K562 (cell line): ENCODE measurements at regions not wholly inside any gene's neighbourhood (a gene's known extent, or its start where the extent isn't known, plus 50 kb on each side); places are given as distances from the start of the nearest gene placed in this dataset.

Experiments used
- ATAC-seq: fragments of 200-7000 bp; cut with Tn5 transposase; 3 replicates; pipeline ENCODE4 v1.9.1; 2020; ENCODE audit warnings: moderate library complexity
- BruUV-seq: library from RNA; stranded (reverse); fragments of 400-500 nt; replicated peaks from 2 replicates; lab custom pipeline; 2021; lab: Mats Ljungman, UMichigan
- CTCF ChIA-PET: fragments of 300-600 bp; formaldehyde crosslinking; extraction: SDS; loops from one replicate; lab custom pipeline; 2021; ENCODE audit warnings: low intra/inter-chr PET ratio; lab: Yijun Ruan, JAX
- POLR2A ChIA-PET: fragments of 300-600, 350-650 bp; sonication (Branson Sonifier 250); formaldehyde crosslinking; extraction: SDS; loops from one replicate; lab custom pipeline; 2021; ENCODE audit warnings: antibody characterized with exemption, inconsistent platforms; lab: Yijun Ruan, JAX
- DNase-seq, 4 experiments: peaks; one replicate each; pipeline versions ENCODE4 v3.0.0 to v3.0.0-alpha.2; 2011 to 2018; ENCODE audit warnings: low spot score in 3 of 4, mixed read lengths in 3 of 4; ENCODE audit errors: extremely low read depth in 1 of 4
- FAIRE-seq: peaks from 2 replicates; lab custom pipeline; 2011; peaks lifted over from hg19 to GRCh38; lab: Jason Lieb, UNC
- H2AFZ ChIP-seq: 2 replicates; pipeline ENCODE4 v1.6.0; 2011; ENCODE audit warnings: low read depth, low read length, control low read depth, inconsistent platforms
- H3K27ac ChIP-seq: fragments of 200-600 bp; 3 replicates; pipeline ENCODE4 v1.8.0; 2011; ENCODE audit warnings: low read depth, mild to moderate bottlenecking, control low read depth, inconsistent platforms, low read length, moderate library complexity, mixed read lengths; ENCODE audit errors: extremely low read depth
- H3K27me3 ChIP-seq, 2 experiments: fragments of 300-600 bp in 1 of 2; 2 replicates in 1 of 2; 3 replicates in 1 of 2; pipeline versions ENCODE4 v1.6.0 to v1.8.0; 2011; ENCODE audit warnings: inconsistent platforms in 2 of 2, low read length in 2 of 2, mild to moderate bottlenecking in 1 of 2, mixed read lengths in 1 of 2, moderate library complexity in 1 of 2; ENCODE audit not compliant: control insufficient read depth in 2 of 2, insufficient read depth in 2 of 2
- H3K36me3 ChIP-seq: fragments of 300-600 bp; 3 replicates; pipeline ENCODE4 v1.8.0; 2011; ENCODE audit warnings: mild to moderate bottlenecking, low read length, inconsistent platforms; ENCODE audit not compliant: control insufficient read depth, insufficient read depth
- H3K4me1 ChIP-seq, 2 experiments: fragments of 200-600 bp in 1 of 2; replicated peaks in 1 of 2; 2 replicates in 1 of 2; 3 replicates in 1 of 2; pipeline versions ENCODE4 v1.5.1 to v1.8.0; 2011; ENCODE audit warnings: inconsistent platforms in 2 of 2, low read length in 2 of 2, mild to moderate bottlenecking in 1 of 2, mixed read lengths in 1 of 2, moderate library complexity in 1 of 2; ENCODE audit not compliant: control insufficient read depth in 2 of 2, insufficient read depth in 2 of 2
- H3K4me2 ChIP-seq: 2 replicates; pipeline ENCODE4 v1.6.1; 2011; ENCODE audit warnings: low read length, control low read depth, inconsistent platforms, mixed read lengths; ENCODE audit not compliant: insufficient read depth
- H3K4me3 ChIP-seq: fragments of 200-600 bp; sonication (generic), shearing (Covaris generic); 2 replicates; pipeline ENCODE4 v1.5.1; 2016; ENCODE audit warnings: control low read depth, inconsistent platforms
- H3K79me2 ChIP-seq: fragments of 200-600 bp; 3 replicates; pipeline ENCODE4 v1.8.0; 2011; ENCODE audit warnings: low read length, inconsistent platforms; ENCODE audit not compliant: control insufficient read depth, insufficient read depth
- H3K9ac ChIP-seq, 2 experiments: 2 replicates each; pipeline versions ENCODE4 v1.6.0 to v1.6.1; 2011; ENCODE audit warnings: low read depth in 2 of 2, low read length in 2 of 2, control low read depth in 1 of 2, inconsistent platforms in 1 of 2, mild to moderate bottlenecking in 1 of 2, mixed read lengths in 1 of 2; ENCODE audit not compliant: insufficient read depth in 1 of 2
- H3K9me1 ChIP-seq: one replicate; pipeline ENCODE4 v1.6.0; 2011; ENCODE audit warnings: inconsistent platforms, mild to moderate bottlenecking, low read length, moderate library complexity; ENCODE audit not compliant: control insufficient read depth, insufficient read depth
- H3K9me3 ChIP-seq: replicated peaks from 2 replicates; pipeline ENCODE4 v1.5.1; 2011; ENCODE audit warnings: low read depth, low read length, inconsistent platforms; ENCODE audit not compliant: control insufficient read depth, insufficient read depth
- H4K20me1 ChIP-seq: replicated peaks from 2 replicates; pipeline ENCODE4 v1.6.1; 2011; ENCODE audit warnings: low read length, inconsistent platforms, mixed read lengths; ENCODE audit not compliant: control insufficient read depth, insufficient read depth
- DNMT1 ChIP-seq: fragments of 450-650 bp; IDR thresholded peaks from 2 replicates; pipeline ENCODE4 v1.6.1; 2016; ENCODE audit warnings: antibody characterized with exemption, mild to moderate bottlenecking
- FOSL1 ChIP-seq: fragments of 200-800 bp; sonication (Bioruptor generic); conservative IDR thresholded peaks from 2 replicates; pipeline ENCODE4 v1.6.1; 2016; ENCODE audit warnings: missing genetic modification characterization, missing compliant biosample characterization
- MEIS2 ChIP-seq: fragments of 450-650 bp; IDR thresholded peaks from 2 replicates; pipeline ENCODE4 v1.6.1; 2014; ENCODE audit warnings: mild to moderate bottlenecking; ENCODE audit not compliant: partially characterized antibody
- MTF1 ChIP-seq: fragments of 250-450 bp; sonication (Bioruptor Pico); IDR thresholded peaks from 2 replicates; pipeline ENCODE4 v1.9.0; 2021; ENCODE audit warnings: moderate library complexity, mild to moderate bottlenecking, inconsistent platforms, borderline replicate concordance
- POLR2AphosphoS5 ChIP-seq: IDR thresholded peaks from 2 replicates; pipeline ENCODE4 v1.6.1; 2011; ENCODE audit warnings: mild to moderate bottlenecking, low read depth, low read length, moderate library complexity; ENCODE audit not compliant: control insufficient read depth, insufficient read depth
- POLR2H ChIP-seq: IDR thresholded peaks from 2 replicates; pipeline ENCODE4 v1.6.1; 2016; ENCODE audit warnings: missing genetic modification characterization, low read depth, mild to moderate bottlenecking, control low read depth, missing compliant biosample characterization, moderate library complexity
- ZNF551 ChIP-seq: fragments of 250-450 bp; sonication (Bioruptor Pico); IDR thresholded peaks from 2 replicates; pipeline ENCODE4 v1.5.0; 2021; ENCODE audit warnings: mild to moderate bottlenecking, moderate library complexity
- ZNF76 ChIP-seq: fragments of 250-450 bp; sonication (Bioruptor Pico); IDR thresholded peaks from 2 replicates; pipeline ENCODE4 v1.4.0; 2020; ENCODE audit warnings: mild to moderate bottlenecking, moderate library complexity, borderline replicate concordance
- WGBS: fragments of 100-300 bp; shearing (Covaris generic); methylation state at CpG from one replicate; pipeline ENCODE4 v1.1.6; 2016; ENCODE audit warnings: low coverage, mixed read lengths; ENCODE audit not compliant: insufficient coverage; ENCODE audit errors: missing lambda C conversion rate; 5-methylcytosine and 5-hydroxymethylcytosine counted together
- in situ Hi-C: fragments of 300-500 bp; cut with MboI; formaldehyde crosslinking; loops from 4 replicates; pipeline ENCODE4 v1.15.0; 2018; ENCODE audit warnings: inconsistent platforms, mixed read lengths
- intact Hi-C: fragments of 100-400 bp; cut with micrococcal nuclease; formaldehyde crosslinking; loops from 2 replicates; pipeline ENCODE4 v1.14.2; 2022
- TF ChIP-seq, protein P1 (sequence below): fragments of 450-650 bp; formaldehyde crosslinking; IDR thresholded peaks from 2 replicates; pipeline ENCODE4 v1.4.0; 2020; ENCODE audit warnings: mild to moderate bottlenecking
- TF ChIP-seq, protein P2 (sequence below): sonication (generic); formaldehyde crosslinking; IDR thresholded peaks from 2 replicates; pipeline ENCODE4 v1.9.0; 2022; ENCODE audit warnings: mild to moderate bottlenecking, missing genetic modification reagents
- TF ChIP-seq, protein P3 (sequence below): fragments of 450-650 bp; IDR thresholded peaks from 2 replicates; pipeline ENCODE4 v1.6.1; 2017; ENCODE audit warnings: mild to moderate bottlenecking, moderate library complexity
- TF ChIP-seq, protein P4 (sequence below): sonication (generic); formaldehyde crosslinking; IDR thresholded peaks from 2 replicates; pipeline ENCODE4 v1.8.1; 2023; ENCODE audit warnings: mild to moderate bottlenecking, missing genetic modification reagents
- TF ChIP-seq, protein P5 (sequence below), 2 experiments: fragments of 450-650 bp; conservative IDR thresholded peaks; 2 replicates each; pipeline ENCODE4 v1.6.1; 2017; ENCODE audit warnings: mild to moderate bottlenecking in 2 of 2, moderate library complexity in 2 of 2
- TF ChIP-seq, protein P6 (sequence below), 2 experiments: fragments of 200-800 bp in 1 of 2; sonication (Bioruptor generic) in 1 of 2; sonication (generic) in 1 of 2; formaldehyde crosslinking in 1 of 2; IDR thresholded peaks in 1 of 2; conservative IDR thresholded peaks in 1 of 2; 2 replicates each; pipeline versions ENCODE4 v1.5.0 to v1.6.1; 2016 to 2020; ENCODE audit warnings: missing compliant biosample characterization in 1 of 2, missing genetic modification characterization in 1 of 2, missing genetic modification reagents in 1 of 2

DNA sequence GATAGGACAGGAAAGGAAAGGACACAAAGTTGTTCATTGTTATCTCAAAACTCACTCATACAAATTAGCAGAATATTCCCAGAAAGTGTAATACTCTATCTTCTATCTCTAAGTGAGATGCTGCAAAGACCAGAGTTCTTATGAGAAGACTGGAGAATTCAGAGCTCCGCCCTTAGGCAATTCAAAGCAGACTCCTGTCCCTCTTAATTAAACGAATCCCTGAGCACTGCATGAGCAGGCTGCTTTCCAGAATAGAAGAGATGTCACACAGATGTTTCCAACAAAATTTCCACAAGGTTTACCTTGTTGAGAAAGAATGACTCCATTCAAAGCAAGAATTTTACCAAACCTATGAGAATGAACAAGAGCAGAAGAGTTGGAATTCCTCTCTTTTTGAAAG is 630.8 kb upstream of the INTU start:
- H3K36me3 ChIP-seq, result no peaks in the 10 kb centered on the region
- ATAC-seq, result no peak
- in situ Hi-C loops, result no loop called here
- DNase-seq, result no peak
- no peak overlapping the region for H3K27ac ChIP-seq
- intact Hi-C loops, result no loop called here
- ChIA-PET POLR2A (no interaction called here), CTCF (no interaction called here)
- TF ChIP-seq FOSL1 (tag) (no peak), POLR2H (tag) (no peak), DNMT1 (no peak), POLR2AphosphoS5 (no peak), MTF1 (CRISPR knock-in tag) (no peak), MEIS2 (no peak), ZNF551 (CRISPR knock-in tag) (no peak), ZNF76 (CRISPR knock-in tag) (no peak)
- TF ChIP-seq, protein P1, sequence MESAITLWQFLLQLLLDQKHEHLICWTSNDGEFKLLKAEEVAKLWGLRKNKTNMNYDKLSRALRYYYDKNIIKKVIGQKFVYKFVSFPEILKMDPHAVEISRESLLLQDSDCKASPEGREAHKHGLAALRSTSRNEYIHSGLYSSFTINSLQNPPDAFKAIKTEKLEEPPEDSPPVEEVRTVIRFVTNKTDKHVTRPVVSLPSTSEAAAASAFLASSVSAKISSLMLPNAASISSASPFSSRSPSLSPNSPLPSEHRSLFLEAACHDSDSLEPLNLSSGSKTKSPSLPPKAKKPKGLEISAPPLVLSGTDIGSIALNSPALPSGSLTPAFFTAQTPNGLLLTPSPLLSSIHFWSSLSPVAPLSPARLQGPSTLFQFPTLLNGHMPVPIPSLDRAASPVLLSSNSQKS (CRISPR knock-in tag), result no peak
- TF ChIP-seq, protein P2, sequence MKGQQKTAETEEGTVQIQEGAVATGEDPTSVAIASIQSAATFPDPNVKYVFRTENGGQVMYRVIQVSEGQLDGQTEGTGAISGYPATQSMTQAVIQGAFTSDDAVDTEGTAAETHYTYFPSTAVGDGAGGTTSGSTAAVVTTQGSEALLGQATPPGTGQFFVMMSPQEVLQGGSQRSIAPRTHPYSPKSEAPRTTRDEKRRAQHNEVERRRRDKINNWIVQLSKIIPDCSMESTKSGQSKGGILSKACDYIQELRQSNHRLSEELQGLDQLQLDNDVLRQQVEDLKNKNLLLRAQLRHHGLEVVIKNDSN, result no peak
- TF ChIP-seq, protein P3, sequence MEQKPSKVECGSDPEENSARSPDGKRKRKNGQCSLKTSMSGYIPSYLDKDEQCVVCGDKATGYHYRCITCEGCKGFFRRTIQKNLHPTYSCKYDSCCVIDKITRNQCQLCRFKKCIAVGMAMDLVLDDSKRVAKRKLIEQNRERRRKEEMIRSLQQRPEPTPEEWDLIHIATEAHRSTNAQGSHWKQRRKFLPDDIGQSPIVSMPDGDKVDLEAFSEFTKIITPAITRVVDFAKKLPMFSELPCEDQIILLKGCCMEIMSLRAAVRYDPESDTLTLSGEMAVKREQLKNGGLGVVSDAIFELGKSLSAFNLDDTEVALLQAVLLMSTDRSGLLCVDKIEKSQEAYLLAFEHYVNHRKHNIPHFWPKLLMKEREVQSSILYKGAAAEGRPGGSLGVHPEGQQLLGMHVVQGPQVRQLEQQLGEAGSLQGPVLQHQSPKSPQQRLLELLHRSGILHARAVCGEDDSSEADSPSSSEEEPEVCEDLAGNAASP, result no peak
- TF ChIP-seq, protein P4, sequence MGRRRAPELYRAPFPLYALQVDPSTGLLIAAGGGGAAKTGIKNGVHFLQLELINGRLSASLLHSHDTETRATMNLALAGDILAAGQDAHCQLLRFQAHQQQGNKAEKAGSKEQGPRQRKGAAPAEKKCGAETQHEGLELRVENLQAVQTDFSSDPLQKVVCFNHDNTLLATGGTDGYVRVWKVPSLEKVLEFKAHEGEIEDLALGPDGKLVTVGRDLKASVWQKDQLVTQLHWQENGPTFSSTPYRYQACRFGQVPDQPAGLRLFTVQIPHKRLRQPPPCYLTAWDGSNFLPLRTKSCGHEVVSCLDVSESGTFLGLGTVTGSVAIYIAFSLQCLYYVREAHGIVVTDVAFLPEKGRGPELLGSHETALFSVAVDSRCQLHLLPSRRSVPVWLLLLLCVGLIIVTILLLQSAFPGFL (CRISPR knock-in tag), result no peak
- TF ChIP-seq, protein P5, sequence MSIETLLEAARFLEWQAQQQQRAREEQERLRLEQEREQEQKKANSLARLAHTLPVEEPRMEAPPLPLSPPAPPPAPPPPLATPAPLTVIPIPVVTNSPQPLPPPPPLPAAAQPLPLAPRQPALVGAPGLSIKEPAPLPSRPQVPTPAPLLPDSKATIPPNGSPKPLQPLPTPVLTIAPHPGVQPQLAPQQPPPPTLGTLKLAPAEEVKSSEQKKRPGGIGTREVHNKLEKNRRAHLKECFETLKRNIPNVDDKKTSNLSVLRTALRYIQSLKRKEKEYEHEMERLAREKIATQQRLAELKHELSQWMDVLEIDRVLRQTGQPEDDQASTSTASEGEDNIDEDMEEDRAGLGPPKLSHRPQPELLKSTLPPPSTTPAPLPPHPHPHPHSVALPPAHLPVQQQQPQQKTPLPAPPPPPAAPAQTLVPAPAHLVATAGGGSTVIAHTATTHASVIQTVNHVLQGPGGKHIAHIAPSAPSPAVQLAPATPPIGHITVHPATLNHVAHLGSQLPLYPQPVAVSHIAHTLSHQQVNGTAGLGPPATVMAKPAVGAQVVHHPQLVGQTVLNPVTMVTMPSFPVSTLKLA (conservative IDR thresholded peaks at IDR 0.05), result no peak
- TF ChIP-seq, protein P6, sequence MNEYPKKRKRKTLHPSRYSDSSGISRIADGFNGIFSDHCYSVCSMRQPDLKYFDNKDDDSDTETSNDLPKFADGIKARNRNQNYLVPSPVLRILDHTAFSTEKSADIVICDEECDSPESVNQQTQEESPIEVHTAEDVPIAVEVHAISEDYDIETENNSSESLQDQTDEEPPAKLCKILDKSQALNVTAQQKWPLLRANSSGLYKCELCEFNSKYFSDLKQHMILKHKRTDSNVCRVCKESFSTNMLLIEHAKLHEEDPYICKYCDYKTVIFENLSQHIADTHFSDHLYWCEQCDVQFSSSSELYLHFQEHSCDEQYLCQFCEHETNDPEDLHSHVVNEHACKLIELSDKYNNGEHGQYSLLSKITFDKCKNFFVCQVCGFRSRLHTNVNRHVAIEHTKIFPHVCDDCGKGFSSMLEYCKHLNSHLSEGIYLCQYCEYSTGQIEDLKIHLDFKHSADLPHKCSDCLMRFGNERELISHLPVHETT (CRISPR knock-in tag; conservative IDR thresholded peaks at IDR 0.05 in 1 of 2, IDR thresholded peaks at IDR 0.05 in 1 of 2), result no peak
- H3K27me3 ChIP-seq, result no peaks in the 10 kb centered on the region
- 38% methylated on average over 2 of the region's 2 CpGs for WGBS
- H3K4me1 ChIP-seq, result no peaks in the 10 kb centered on the region
- no peak overlapping the region for H3K4me2 ChIP-seq
- no peak overlapping the region for H3K9ac ChIP-seq
- H2AFZ ChIP-seq, result 0 out of 2 replicates have a peak overlapping the region, but pooled peaks have one; percentile 26
- no peaks in the 10 kb centered on the region for H4K20me1 ChIP-seq
- H3K4me3 ChIP-seq, result no peak overlapping the region
- H3K9me1 ChIP-seq, result no peaks in the 10 kb centered on the region
- H3K9me3 ChIP-seq, result no peaks in the 10 kb centered on the region
- BruUV-seq, result no TSS peak
- no peaks in the 10 kb centered on the region for H3K79me2 ChIP-seq
- no peak for FAIRE-seq
